SU-DHL-6 (cell line): ENCODE measurements at regions not wholly inside any gene's neighbourhood (a gene's known extent, or its start where the extent isn't known, plus 50 kb on each side); places are given as distances from the start of the nearest gene placed in this dataset.

Experiments used
- EZH2phosphoT487 ChIP-seq: fragments of 200-600 bp; sonication (generic), shearing (Covaris generic); conservative IDR thresholded peaks from 2 replicates; pipeline ENCODE4 v1.6.1; 2018; ENCODE audit warnings: mild to moderate bottlenecking, antibody characterized with exemption, low read length, moderate library complexity, mixed read lengths
- TF ChIP-seq, protein P1 (sequence below): fragments of 200-600 bp; sonication (generic); IDR thresholded peaks from one replicate; pipeline ENCODE4 v1.5.1; 2017; ENCODE audit warnings: antibody characterized with exemption, mild to moderate bottlenecking, low read length, moderate library complexity; ENCODE audit not compliant: insufficient read depth, poor library complexity, severe bottlenecking

DNA sequence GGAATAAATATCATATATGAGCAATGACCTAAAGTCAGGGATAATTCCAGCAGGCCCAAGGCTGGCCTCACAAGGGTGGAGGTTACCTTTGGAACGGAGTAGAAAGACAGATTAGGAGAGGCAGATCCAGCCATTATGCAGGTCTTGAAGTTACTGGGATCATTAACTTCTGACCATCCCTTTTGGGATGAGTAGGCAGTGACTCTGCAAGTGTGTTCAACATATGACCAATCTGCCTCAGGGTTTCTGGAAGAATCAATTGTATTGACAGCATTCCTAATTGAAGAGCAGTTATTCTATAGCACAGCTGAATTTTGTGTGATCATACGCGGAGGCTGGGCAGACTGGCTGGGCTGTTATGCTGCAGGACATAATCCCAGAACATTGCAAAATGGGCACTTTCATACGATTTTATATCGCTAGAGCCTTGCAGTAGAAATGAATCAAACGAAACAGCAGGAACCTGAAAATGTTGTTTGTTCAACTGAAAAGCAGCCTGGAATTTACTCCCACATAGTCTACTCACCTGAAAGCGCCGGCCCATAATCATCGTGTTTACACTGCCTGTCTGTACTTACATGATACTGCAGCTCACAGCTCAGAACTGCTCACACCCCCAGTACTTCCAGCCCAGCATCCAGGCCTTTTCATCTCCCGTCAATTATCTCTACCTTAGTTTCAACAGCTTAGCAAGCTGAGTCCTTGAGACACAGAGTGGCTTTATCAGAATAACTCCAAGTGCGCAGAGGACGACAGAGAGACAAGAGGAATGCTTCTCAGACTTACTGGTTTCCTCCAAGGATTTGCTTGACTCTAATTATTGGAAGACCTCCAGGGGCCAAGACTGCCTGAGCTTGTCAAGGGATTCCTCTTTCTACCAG lies 556.1 kb downstream of the EFNB2 start:
- TF ChIP-seq, protein P1, sequence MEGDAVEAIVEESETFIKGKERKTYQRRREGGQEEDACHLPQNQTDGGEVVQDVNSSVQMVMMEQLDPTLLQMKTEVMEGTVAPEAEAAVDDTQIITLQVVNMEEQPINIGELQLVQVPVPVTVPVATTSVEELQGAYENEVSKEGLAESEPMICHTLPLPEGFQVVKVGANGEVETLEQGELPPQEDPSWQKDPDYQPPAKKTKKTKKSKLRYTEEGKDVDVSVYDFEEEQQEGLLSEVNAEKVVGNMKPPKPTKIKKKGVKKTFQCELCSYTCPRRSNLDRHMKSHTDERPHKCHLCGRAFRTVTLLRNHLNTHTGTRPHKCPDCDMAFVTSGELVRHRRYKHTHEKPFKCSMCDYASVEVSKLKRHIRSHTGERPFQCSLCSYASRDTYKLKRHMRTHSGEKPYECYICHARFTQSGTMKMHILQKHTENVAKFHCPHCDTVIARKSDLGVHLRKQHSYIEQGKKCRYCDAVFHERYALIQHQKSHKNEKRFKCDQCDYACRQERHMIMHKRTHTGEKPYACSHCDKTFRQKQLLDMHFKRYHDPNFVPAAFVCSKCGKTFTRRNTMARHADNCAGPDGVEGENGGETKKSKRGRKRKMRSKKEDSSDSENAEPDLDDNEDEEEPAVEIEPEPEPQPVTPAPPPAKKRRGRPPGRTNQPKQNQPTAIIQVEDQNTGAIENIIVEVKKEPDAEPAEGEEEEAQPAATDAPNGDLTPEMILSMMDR: no peak
- TF ChIP-seq EZH2phosphoT487: no peak
